Transverse colon (tissue), 4 donors: ENCODE measurements at regions not wholly inside any gene's neighbourhood (a gene's known extent, or its start where the extent isn't known, plus 50 kb on each side); places are given as distances from the start of the nearest gene placed in this dataset.

ENCODE experiments used
- DNase-seq: peaks from one replicate; pipeline ENCODE4 v3.0.0-alpha.2; 2019
- H3K27ac ChIP-seq, 4 donors: fragments of 200-600 bp; sonication (generic); 2 replicates each; pipeline ENCODE4 v1.5.1; 2016 to 2018; ENCODE audit warnings: inconsistent platforms in 4 of 4
- H3K27me3 ChIP-seq: fragments of 200-600 bp; sonication (generic); 2 replicates; pipeline ENCODE4 v1.5.1; 2017; ENCODE audit warnings: inconsistent platforms
- H3K36me3 ChIP-seq, 4 donors: fragments of 200-600 bp; sonication (generic); 2 replicates each; pipeline ENCODE4 v1.5.1; 2017 to 2019; ENCODE audit warnings: inconsistent platforms in 4 of 4
- H3K4me1 ChIP-seq, 4 donors: fragments of 200-600 bp; sonication (generic); 2 replicates each; pipeline ENCODE4 v1.5.1; 2017 to 2020; ENCODE audit warnings: inconsistent platforms in 4 of 4
- H3K4me3 ChIP-seq, 4 donors: fragments of 200-600 bp; sonication (generic); 1 replicate in 1 of 4; 2 replicates in 3 of 4; pipeline versions ENCODE4 v1.5.1 to v1.6.1; 2017 to 2019; ENCODE audit warnings: inconsistent platforms in 4 of 4
- H3K9me3 ChIP-seq, 2 donors: fragments of 200-600 bp; sonication (generic); 2 replicates each; pipeline ENCODE4 v1.5.1; 2017 to 2019; ENCODE audit warnings: inconsistent platforms in 2 of 2
- EP300 ChIP-seq: sonication (generic); formaldehyde crosslinking; IDR thresholded peaks from one replicate; pipeline ENCODE4 v1.6.1; 2017; ENCODE audit warnings: antibody characterized with exemption, low read depth
- POLR2A ChIP-seq: fragments of 450-650 bp; IDR thresholded peaks from one replicate; pipeline ENCODE4 v1.6.1; 2016; ENCODE audit warnings: antibody characterized with exemption, mild to moderate bottlenecking, moderate library complexity
- POLR2AphosphoS5 ChIP-seq, 3 donors: sonication (generic); formaldehyde crosslinking; IDR thresholded peaks; one replicate each; pipeline ENCODE4 v1.6.1; 2016; ENCODE audit warnings: antibody characterized with exemption in 3 of 3
- WGBS, 2 donors: methylation state at CpG; one replicate each; pipeline ENCODE4 v1.1.5; 2018; ENCODE audit warnings: low coverage in 1 of 2; 5-methylcytosine and 5-hydroxymethylcytosine counted together
- in situ Hi-C, 4 donors: fragments of 200-750 bp; cut with MboI; loops; one replicate each; pipeline versions ENCODE4 v1.15.0 to v1.15.1; 2017; ENCODE audit warnings: low sequenced_read_pairs in 3 of 4, low pct_ligation_motif_present in 1 of 4, low pct_unique_long_range_greater_than_20kb in 1 of 4
- intact Hi-C: fragments of 100-400 bp; cut with DNase I; formaldehyde crosslinking; loops from one replicate; pipeline ENCODE4 v1.15.1; 2023; ENCODE audit warnings: low total_unique reads
- TF ChIP-seq, protein P1 (sequence below), 5 experiments: fragments of 200-600 bp in 3 of 5; fragments of 450-650 bp in 2 of 5; sonication (generic) in 3 of 5; IDR thresholded peaks; 1 replicate in 2 of 5; 2 replicates in 3 of 5; pipeline ENCODE4 v1.5.1; 2016 to 2017; ENCODE audit warnings: antibody characterized with exemption in 5 of 5, inconsistent platforms in 3 of 5, mild to moderate bottlenecking in 2 of 5, moderate library complexity in 1 of 5

DNA sequence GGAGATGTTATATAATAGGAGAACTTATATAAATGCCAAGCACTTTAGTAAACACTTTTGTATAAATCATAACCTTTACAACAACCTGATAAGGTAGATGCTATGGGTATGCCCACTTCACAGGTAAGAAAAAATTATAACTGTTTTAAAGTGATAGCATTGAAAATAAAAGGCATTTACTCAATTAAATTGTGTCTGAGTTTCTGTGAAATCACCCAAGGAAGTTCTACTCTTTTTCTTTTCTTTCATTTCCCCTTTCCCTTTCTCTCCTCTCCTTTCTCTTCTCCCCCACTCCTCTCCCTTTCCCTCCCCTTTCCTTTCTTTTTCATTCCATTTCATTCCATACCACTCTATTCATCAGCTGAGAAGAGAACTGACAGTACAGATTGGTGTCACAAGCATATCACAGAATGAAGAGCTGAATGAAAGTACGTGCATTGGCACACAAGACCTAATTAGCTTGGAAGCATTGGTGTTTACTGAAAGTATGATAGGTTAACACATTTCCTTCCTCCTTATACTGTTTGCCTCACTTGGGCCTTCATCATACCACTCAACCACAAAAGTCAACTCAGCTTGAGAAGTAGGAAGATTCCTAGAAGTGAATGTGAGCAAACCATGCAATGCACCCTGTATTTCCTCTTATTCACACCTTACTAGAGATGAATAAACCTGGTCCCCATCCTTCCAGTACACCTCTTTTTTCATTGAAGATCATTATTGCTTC lies 117.9 kb upstream of the AGR3 start:
- Histone ChIP-seq H3K9me3 (peaks cover 0 to 5% of the 10 kb centered on the region in 2 donors), H3K4me1 (no peaks in the 10 kb centered on the region), H3K4me3 (no peak overlapping the region), H3K27me3 (no peaks in the 10 kb centered on the region), H3K36me3 (no peaks in the 10 kb centered on the region), H3K27ac (no peak overlapping the region)
- in situ Hi-C loops (loop anchor here in 3 of 4 donors (25.0 kb wide), 3 partner anchors 313 to 638 kb away; no protein-coding TSS in a partner anchor), intact Hi-C loops (no loop called here)
- TF ChIP-seq, protein P1, sequence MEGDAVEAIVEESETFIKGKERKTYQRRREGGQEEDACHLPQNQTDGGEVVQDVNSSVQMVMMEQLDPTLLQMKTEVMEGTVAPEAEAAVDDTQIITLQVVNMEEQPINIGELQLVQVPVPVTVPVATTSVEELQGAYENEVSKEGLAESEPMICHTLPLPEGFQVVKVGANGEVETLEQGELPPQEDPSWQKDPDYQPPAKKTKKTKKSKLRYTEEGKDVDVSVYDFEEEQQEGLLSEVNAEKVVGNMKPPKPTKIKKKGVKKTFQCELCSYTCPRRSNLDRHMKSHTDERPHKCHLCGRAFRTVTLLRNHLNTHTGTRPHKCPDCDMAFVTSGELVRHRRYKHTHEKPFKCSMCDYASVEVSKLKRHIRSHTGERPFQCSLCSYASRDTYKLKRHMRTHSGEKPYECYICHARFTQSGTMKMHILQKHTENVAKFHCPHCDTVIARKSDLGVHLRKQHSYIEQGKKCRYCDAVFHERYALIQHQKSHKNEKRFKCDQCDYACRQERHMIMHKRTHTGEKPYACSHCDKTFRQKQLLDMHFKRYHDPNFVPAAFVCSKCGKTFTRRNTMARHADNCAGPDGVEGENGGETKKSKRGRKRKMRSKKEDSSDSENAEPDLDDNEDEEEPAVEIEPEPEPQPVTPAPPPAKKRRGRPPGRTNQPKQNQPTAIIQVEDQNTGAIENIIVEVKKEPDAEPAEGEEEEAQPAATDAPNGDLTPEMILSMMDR (IDR thresholded peaks at IDR 0.05), result no peak
- TF ChIP-seq POLR2AphosphoS5 (IDR thresholded peaks at IDR 0.05) (no peak), EP300 (no peak), POLR2A (no peak)
- DNase-seq, result no peak
- 50 to 65% methylated on average over 1 of the region's 1 CpG for WGBS, 2 donors

DNA sequence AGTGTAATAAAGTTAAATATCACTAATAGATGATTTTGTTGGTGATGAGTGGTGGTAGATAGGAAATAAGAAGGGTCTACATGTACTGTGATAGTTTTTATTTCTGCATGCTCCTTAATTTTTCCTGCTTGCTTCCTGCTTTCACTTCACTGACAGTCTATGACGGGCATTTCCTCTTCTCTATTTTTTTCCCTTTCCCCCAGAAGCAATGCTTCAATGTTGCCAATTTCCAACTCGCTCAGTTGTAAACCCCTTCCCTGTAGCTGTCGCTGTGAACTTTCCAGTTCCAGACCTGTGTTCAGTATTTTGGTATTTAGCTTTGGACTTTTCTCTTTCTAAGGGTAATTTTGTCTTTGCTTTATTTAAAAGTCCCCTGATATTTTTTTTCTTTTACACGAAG lies 123.5 kb upstream of the AGR3 start:
- H3K9me3 ChIP-seq, result no peaks in the 10 kb centered on the region
- no peaks in the 10 kb centered on the region for H3K36me3 ChIP-seq
- WGBS, 2 donors, result 48 to 52% methylated on average over 4 of the region's 4 CpGs
- in situ Hi-C loops, result no loop called here
- peaks cover 0 to 16% (median 6%) of the 10 kb centered on the region in 4 donors for H3K4me1 ChIP-seq
- no peak for DNase-seq
- no peak for TF ChIP-seq EP300
- TF ChIP-seq POLR2A, result no peak
- TF ChIP-seq POLR2AphosphoS5 (IDR thresholded peaks at IDR 0.05), result peak in 1 of 3 donors; percentile 5
- H3K4me3 ChIP-seq, result no peak overlapping the region
- no peaks in the 10 kb centered on the region for H3K27me3 ChIP-seq
- H3K27ac ChIP-seq, result peak overlapping the region in 2 of 4 donors; percentile 43 to 56
- intact Hi-C loops, result no loop called here

DNA sequence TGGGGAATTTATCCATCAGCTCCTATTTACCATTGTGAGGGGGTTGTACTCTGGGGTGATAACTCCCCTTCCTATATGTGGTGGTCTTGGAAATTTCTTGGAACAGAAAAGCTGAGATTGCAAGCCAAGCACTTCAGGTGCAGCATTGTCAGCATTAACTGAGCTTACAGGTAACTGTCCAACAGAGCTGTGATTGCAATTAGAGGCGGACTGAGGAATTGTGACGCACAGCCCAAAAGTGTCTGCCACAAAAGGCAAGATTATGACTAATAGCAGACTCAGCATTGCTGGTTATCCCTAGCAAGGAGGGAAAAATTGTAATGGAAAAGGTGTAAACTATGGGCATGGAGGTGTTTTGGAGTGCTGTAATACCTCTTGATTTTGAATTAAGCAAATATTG lies 126.1 kb upstream of the AGR3 start:
- intact Hi-C loops, result no loop called here
- in situ Hi-C loops, result no loop called here
- DNase-seq, result no peak
- Histone ChIP-seq H3K27me3 (no peaks in the 10 kb centered on the region), H3K4me3 (no peak overlapping the region), H3K27ac (no peak overlapping the region), H3K4me1 (peaks cover 0 to 21% (median 6%) of the 10 kb centered on the region in 4 donors), H3K36me3 (no peaks in the 10 kb centered on the region), H3K9me3 (no peaks in the 10 kb centered on the region)
- 98% methylated on average over 2 of the region's 2 CpGs; no CpG with 5 or more reads in 1 of the 2 donors for WGBS, 2 donors
- TF ChIP-seq POLR2AphosphoS5 (IDR thresholded peaks at IDR 0.05) (no peak), EP300 (no peak), POLR2A (no peak)
- TF ChIP-seq, protein P1 (IDR thresholded peaks at IDR 0.05), result no peak

DNA sequence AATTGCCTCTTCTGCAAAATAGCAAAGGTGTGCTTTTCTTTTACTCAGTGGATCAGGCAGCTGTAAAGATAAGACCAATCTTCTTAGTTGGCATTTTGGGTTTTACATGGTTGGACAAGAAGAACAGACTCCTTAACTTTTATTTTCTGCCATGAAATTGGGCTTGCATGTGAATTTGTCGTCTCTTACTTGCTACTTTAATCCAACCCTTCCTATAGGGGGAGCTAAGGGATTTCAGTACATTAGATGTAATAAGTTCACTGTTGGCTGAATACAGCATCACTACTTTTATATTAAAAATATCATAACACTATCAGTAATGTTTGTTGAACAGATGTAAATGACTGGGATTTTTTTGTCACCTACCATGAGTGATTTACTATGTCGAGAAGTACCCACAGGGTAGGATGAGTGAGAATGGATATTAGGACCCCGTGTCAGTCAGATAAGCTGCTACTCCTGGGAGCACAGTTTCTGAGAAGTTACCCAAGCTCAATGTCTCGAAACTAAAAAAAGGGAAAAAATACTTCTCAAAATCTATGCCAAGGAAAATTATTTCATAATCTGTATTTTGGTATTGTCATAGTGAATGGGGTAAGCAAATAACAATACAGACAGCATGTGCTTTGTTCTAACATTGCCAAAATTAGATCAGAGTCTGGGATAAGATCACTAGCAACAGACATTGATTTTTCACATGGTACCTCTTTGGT lies 127.4 kb upstream of the AGR3 start:
- DNase-seq, result no peak
- 61 to 68% methylated on average over 4 of the region's 4 CpGs for WGBS, 2 donors

More for the DNA sequence above, 127.4 kb upstream of the AGR3 start:
- no peaks in the 10 kb centered on the region for H3K9me3 ChIP-seq
- H3K27ac ChIP-seq, result no peak overlapping the region
- H3K27me3 ChIP-seq, result no peaks in the 10 kb centered on the region
- intact Hi-C loops (no loop called here), in situ Hi-C loops (no loop called here)
- no peak overlapping the region for H3K4me3 ChIP-seq
- no peaks in the 10 kb centered on the region for H3K36me3 ChIP-seq
- H3K4me1 ChIP-seq, result peaks cover 0 to 21% (median 6%) of the 10 kb centered on the region in 4 donors
- TF ChIP-seq POLR2AphosphoS5 (IDR thresholded peaks at IDR 0.05), result no peak
- TF ChIP-seq, protein P1 (IDR thresholded peaks at IDR 0.05), result peak in 4 of 5 experiments; percentile 24 to 33 (median 29)
- no peak for TF ChIP-seq POLR2A
